Breast epithelium (tissue), 3 donors: ENCODE measurements at regions not wholly inside any gene's neighbourhood (a gene's known extent, or its start where the extent isn't known, plus 50 kb on each side); places are given as distances from the start of the nearest gene placed in this dataset.

Experiments used
- CTCF ChIP-seq, 3 donors: fragments of 450-650 bp; IDR thresholded peaks; one replicate each; pipeline ENCODE4 v1.5.1; 2016 to 2017; ENCODE audit warnings: antibody characterized with exemption in 3 of 3, mild to moderate bottlenecking in 3 of 3, moderate library complexity in 3 of 3
- POLR2A ChIP-seq: fragments of 450-650 bp; IDR thresholded peaks from one replicate; pipeline ENCODE4 v1.6.1; 2016; ENCODE audit warnings: antibody characterized with exemption, mild to moderate bottlenecking, moderate library complexity

GRCh38 chr14:31926652-31927347, 150.3 kb upstream of the ARHGAP5 start:
- TF ChIP-seq CTCF (IDR thresholded peaks at IDR 0.05) (no peak), POLR2A (no peak)
